ENCODE measurements at regions not wholly inside any gene's neighbourhood (a gene's known extent, or its start where the extent isn't known, plus 50 kb on each side); places are given as distances from the start of the nearest gene placed in this dataset.

DNA sequence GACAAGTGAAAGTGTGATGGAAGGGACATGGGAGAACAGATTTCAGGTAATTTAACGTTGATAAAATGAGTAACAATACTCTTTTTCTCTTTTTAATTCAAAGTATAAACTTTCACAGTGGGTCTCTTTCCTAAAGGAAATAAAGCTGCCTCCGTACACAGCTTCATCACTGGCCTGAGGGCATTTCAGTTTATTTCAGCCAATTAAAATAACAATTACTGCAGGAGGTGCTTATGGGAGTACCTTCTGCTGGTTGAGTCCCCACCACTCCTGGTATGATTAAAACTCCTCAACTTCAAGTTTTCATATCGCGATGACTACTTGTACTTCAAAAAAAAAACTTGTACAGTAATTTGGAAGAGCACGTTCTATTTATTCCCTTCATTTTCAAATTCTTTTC lies 1845.9 kb downstream of the MAT2B start:
- Histone ChIP-seq H3K36me3 (no peaks in the 10 kb centered on the region), H3K27me3 (no peaks in the 10 kb centered on the region), H3K4me3 (no peak overlapping the region), H3K27ac (no peak overlapping the region), H3K4me1 (no peaks in the 10 kb centered on the region), H3K9me3 (no peaks in the 10 kb centered on the region)
- 85 to 87% methylated on average over 5 of the region's 5 CpGs for WGBS, 2 donors (ENCODE audit: low coverage in 1 of 2)
- intact Hi-C loops (cut with DNase I; ENCODE audit: low total_unique reads): no loop called here
- in situ Hi-C loops (cut with MboI; ENCODE audit: low pct_ligation_motif_present in 1 of 4, low pct_unique_long_range_greater_than_20kb in 1 of 4, low sequenced_read_pairs in 3 of 4): no loop called here
- no peak for TF ChIP-seq EP300 (IDR thresholded peaks at IDR 0.05; ENCODE audit: low read depth)
- TF ChIP-seq, protein P1, sequence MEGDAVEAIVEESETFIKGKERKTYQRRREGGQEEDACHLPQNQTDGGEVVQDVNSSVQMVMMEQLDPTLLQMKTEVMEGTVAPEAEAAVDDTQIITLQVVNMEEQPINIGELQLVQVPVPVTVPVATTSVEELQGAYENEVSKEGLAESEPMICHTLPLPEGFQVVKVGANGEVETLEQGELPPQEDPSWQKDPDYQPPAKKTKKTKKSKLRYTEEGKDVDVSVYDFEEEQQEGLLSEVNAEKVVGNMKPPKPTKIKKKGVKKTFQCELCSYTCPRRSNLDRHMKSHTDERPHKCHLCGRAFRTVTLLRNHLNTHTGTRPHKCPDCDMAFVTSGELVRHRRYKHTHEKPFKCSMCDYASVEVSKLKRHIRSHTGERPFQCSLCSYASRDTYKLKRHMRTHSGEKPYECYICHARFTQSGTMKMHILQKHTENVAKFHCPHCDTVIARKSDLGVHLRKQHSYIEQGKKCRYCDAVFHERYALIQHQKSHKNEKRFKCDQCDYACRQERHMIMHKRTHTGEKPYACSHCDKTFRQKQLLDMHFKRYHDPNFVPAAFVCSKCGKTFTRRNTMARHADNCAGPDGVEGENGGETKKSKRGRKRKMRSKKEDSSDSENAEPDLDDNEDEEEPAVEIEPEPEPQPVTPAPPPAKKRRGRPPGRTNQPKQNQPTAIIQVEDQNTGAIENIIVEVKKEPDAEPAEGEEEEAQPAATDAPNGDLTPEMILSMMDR (IDR thresholded peaks at IDR 0.05): no peak
- TF ChIP-seq POLR2AphosphoS5 (IDR thresholded peaks at IDR 0.05): no peak
- no peak for TF ChIP-seq POLR2A (IDR thresholded peaks at IDR 0.05)
- no peak for DNase-seq

DNA sequence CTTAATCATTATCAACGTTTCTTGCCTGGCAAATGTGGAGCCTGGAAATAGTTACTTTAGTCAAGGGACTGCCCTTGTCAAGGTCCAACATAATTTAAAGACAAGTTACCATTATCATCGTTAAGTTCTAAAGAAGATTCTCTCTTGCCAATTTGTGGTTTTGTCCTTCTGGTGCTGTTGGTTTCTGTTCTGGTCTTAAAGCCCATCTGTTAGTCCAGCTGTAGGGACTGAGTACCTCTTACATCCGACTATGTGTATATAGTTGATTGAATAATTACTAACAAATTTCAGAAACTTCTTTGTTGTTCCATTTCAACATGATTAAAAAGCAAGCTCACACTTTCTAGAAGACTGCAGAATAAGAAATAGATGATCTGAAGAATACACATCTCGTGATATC lies 1854.9 kb downstream of the MAT2B start:
- intact Hi-C loops (cut with DNase I; ENCODE audit: low total_unique reads): no loop called here
- 63 to 69% methylated on average over 4 of the region's 4 CpGs for whole genome bisulfite sequencing, 2 donors (ENCODE audit: low coverage in 1 of 2)
- Histone ChIP-seq H3K27me3 (no peaks in the 10 kb centered on the region), H3K27ac (no peak overlapping the region), H3K36me3 (no peaks in the 10 kb centered on the region), H3K4me3 (no peak overlapping the region), H3K4me1 (no peaks in the 10 kb centered on the region), H3K9me3 (no peaks in the 10 kb centered on the region)
- TF ChIP-seq POLR2AphosphoS5 (IDR thresholded peaks at IDR 0.05): no peak
- TF ChIP-seq EP300 (IDR thresholded peaks at IDR 0.05; ENCODE audit: low read depth): no peak
- no peak for TF ChIP-seq POLR2A (IDR thresholded peaks at IDR 0.05)
- TF ChIP-seq, protein P1 (IDR thresholded peaks at IDR 0.05): no peak
- in situ Hi-C loops (cut with MboI; ENCODE audit: low pct_ligation_motif_present in 1 of 4, low pct_unique_long_range_greater_than_20kb in 1 of 4, low sequenced_read_pairs in 3 of 4): no loop called here
- DNase-seq: no peak

DNA sequence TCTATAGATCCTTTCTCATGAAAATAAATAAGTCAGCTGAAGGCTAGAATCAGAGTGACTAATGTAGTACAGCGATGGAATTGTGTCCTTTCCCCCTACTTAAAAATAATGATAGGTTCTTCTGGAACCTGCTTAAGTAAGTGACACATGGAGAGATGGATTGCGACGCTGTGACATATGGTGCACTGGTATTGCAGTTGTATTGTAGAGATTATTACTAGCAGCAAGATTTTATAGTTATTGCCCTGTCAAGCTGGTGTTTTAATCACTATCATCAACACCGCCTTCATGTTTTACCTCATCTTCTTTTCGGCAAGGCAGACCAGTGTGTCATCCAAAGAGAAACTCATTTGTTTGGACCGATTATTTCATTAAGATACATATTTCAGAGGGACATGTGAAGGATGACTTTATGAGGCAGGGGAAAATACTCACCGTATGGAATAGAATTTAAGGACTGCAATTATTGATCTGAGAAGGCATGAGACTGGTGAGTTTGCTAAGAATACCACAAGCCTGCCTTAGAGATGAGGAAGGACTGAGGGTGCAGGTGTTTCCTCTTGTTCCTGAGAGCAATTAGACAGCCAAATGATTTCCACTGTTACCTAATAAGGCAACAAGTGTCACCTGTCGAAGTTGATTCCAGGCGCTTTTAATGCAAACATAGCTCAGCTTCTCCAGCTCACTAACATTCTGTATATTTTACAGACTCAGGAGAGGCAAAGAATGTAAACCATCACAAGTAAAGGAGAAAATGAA lies 1855.5 kb downstream of the MAT2B start:
- H3K9me3 ChIP-seq: no peaks in the 10 kb centered on the region
- intact Hi-C loops (cut with DNase I; ENCODE audit: low total_unique reads) (no loop called here), in situ Hi-C loops (cut with MboI; ENCODE audit: low pct_ligation_motif_present in 1 of 4, low pct_unique_long_range_greater_than_20kb in 1 of 4, low sequenced_read_pairs in 3 of 4) (no loop called here)
- H3K4me3 ChIP-seq: no peak overlapping the region
- no peaks in the 10 kb centered on the region for H3K36me3 ChIP-seq
- H3K27me3 ChIP-seq: no peaks in the 10 kb centered on the region
- H3K4me1 ChIP-seq: no peaks in the 10 kb centered on the region
- DNase-seq: no peak
- no peak for TF ChIP-seq EP300 (IDR thresholded peaks at IDR 0.05; ENCODE audit: low read depth)
- H3K27ac ChIP-seq: no peak overlapping the region
- 57 to 64% methylated on average over 9 of the region's 9 CpGs for WGBS, 2 donors (ENCODE audit: low coverage in 1 of 2)

DNA sequence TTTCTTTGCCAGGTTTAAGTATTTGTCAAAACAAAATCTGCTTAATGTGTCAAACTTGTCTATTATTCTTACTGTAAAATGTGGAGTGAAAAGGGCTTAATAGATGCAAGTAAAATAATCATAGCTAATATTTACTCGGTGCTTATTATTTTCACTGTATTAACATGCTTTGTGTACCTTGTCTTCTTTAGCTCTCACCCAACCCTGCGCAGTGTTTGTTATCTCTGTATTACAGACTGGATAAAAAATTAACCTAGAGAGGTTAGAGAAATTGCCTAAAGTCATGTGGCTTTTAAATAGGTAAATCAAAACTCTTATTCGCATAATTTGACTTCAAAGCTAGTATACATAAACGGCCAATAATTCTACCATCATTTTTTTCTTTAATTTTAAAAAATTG lies 1864.8 kb downstream of the MAT2B start:
- Histone ChIP-seq H3K27ac (no peak overlapping the region), H3K9me3 (no peaks in the 10 kb centered on the region), H3K36me3 (no peaks in the 10 kb centered on the region), H3K27me3 (no peaks in the 10 kb centered on the region), H3K4me3 (no peak overlapping the region), H3K4me1 (no peaks in the 10 kb centered on the region)
- DNase-seq: no peak
- in situ Hi-C loops (cut with MboI; ENCODE audit: low pct_ligation_motif_present in 1 of 4, low pct_unique_long_range_greater_than_20kb in 1 of 4, low sequenced_read_pairs in 3 of 4) (no loop called here), intact Hi-C loops (cut with DNase I; ENCODE audit: low total_unique reads) (no loop called here)
- no peak for TF ChIP-seq POLR2A (IDR thresholded peaks at IDR 0.05)
- no peak for TF ChIP-seq POLR2AphosphoS5 (IDR thresholded peaks at IDR 0.05)
- TF ChIP-seq, protein P1 (IDR thresholded peaks at IDR 0.05): no peak
- no peak for TF ChIP-seq EP300 (IDR thresholded peaks at IDR 0.05; ENCODE audit: low read depth)
- 75 to 88% methylated on average over 4 of the region's 4 CpGs for WGBS, 2 donors (ENCODE audit: low coverage in 1 of 2)

DNA sequence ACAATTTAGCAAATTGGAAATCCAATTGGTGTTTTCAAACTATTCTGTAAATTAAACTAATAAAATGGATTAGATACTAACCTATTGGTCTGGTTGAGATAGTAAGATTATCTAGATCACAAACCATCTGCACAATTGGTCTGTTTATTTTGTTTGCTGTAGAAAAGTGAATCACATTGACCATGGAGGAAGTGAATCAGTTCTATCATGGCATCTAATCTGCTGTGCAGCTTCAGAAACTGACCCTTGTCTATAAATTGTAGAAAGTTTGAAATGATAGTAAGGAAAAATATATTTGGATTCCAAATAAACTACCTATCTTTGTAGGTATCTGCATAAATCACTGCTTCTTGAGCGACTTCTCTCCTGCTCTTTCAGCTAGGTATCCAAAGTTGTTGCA lies 1865.4 kb downstream of the MAT2B start:
- WGBS, 2 donors (ENCODE audit: low coverage in 1 of 2): 69 to 86% methylated on average over 1 of the region's 1 CpG
- TF ChIP-seq, protein P1 (IDR thresholded peaks at IDR 0.05): no peak
- TF ChIP-seq POLR2A (IDR thresholded peaks at IDR 0.05) (no peak), EP300 (IDR thresholded peaks at IDR 0.05; ENCODE audit: low read depth) (no peak), POLR2AphosphoS5 (IDR thresholded peaks at IDR 0.05) (no peak)
- Histone ChIP-seq H3K4me1 (no peaks in the 10 kb centered on the region), H3K9me3 (no peaks in the 10 kb centered on the region), H3K36me3 (no peaks in the 10 kb centered on the region), H3K4me3 (no peak overlapping the region), H3K27ac (no peak overlapping the region), H3K27me3 (no peaks in the 10 kb centered on the region)
- intact Hi-C loops (cut with DNase I; ENCODE audit: low total_unique reads): no loop called here
- in situ Hi-C loops (cut with MboI; ENCODE audit: low pct_ligation_motif_present in 1 of 4, low pct_unique_long_range_greater_than_20kb in 1 of 4, low sequenced_read_pairs in 3 of 4): no loop called here
- no peak for DNase-seq

All from transverse colon (tissue), 4 donors.